GM23338 (cell line): ENCODE measurements at regions not wholly inside any gene's neighbourhood (a gene's known extent, or its start where the extent isn't known, plus 50 kb on each side); places are given as distances from the start of the nearest gene placed in this dataset.
"Not testable (repeated sequence)": the region's sequence is repeated elsewhere in the genome, so short reads cannot be mapped to it uniquely, and the experiment has no call there.

Source experiments
- ATAC-seq: fragments of 200-7000 bp; cut with Tn5 transposase; 3 replicates; pipeline ENCODE4 v1.9.1; 2020
- DNase-seq: peaks from one replicate; pipeline ENCODE4 v3.0.0-alpha.2; 2015; ENCODE audit warnings: low spot score
- H2AFZ ChIP-seq: fragments of 200-600 bp; sonication (generic); 2 replicates; pipeline ENCODE4 v1.8.0; 2016; ENCODE audit warnings: antibody characterized with exemption, mild to moderate bottlenecking, moderate library complexity
- H3F3A ChIP-seq: fragments of 200-600 bp; sonication (generic); replicated peaks from 2 replicates; pipeline ENCODE4 v1.8.0; 2017; ENCODE audit warnings: antibody characterized with exemption, mixed run types, low read depth
- H3K27ac ChIP-seq: fragments of 200-600 bp; sonication (generic); 2 replicates; pipeline ENCODE4 v1.6.1; 2016; ENCODE audit warnings: low read depth
- H3K27me3 ChIP-seq: fragments of 200-600 bp; sonication (generic); 2 replicates; pipeline ENCODE4 v1.8.0; 2016; ENCODE audit warnings: mild to moderate bottlenecking, mixed run types, moderate library complexity; ENCODE audit not compliant: insufficient read depth
- H3K36me3 ChIP-seq: fragments of 200-600 bp; sonication (generic); 2 replicates; pipeline ENCODE4 v1.8.0; 2016; ENCODE audit warnings: mild to moderate bottlenecking; ENCODE audit not compliant: insufficient read depth
- H3K4me1 ChIP-seq: fragments of 200-600 bp; sonication (generic); 2 replicates; pipeline ENCODE4 v1.8.0; 2016; ENCODE audit warnings: mild to moderate bottlenecking, moderate library complexity; ENCODE audit not compliant: insufficient read depth
- H3K4me2 ChIP-seq: fragments of 200-600 bp; sonication (generic); 2 replicates; pipeline ENCODE4 v1.7.1; 2017; ENCODE audit warnings: mixed run types
- H3K4me3 ChIP-seq: fragments of 200-600 bp; sonication (generic); 2 replicates; pipeline ENCODE4 v1.6.1; 2016; ENCODE audit warnings: mixed run types
- H3K79me2 ChIP-seq: fragments of 200-600 bp; sonication (generic); replicated peaks from 2 replicates; pipeline ENCODE4 v1.8.0; 2017; ENCODE audit warnings: mild to moderate bottlenecking; ENCODE audit not compliant: insufficient read depth
- H3K9me2 ChIP-seq: fragments of 200-600 bp; sonication (generic); 2 replicates; pipeline ENCODE4 v1.8.0; 2017; ENCODE audit not compliant: insufficient read depth
- H4K20me1 ChIP-seq: fragments of 200-600 bp; sonication (generic); replicated peaks from 2 replicates; pipeline ENCODE4 v1.8.0; 2017; ENCODE audit warnings: mild to moderate bottlenecking; ENCODE audit not compliant: insufficient read depth
- H3K27ac Mint-ChIP-seq: 2 replicates; pipeline ENCODE4 v1.8.0; 2020; ENCODE audit warnings: inconsistent platforms, mild to moderate bottlenecking, moderate library complexity, mixed read lengths
- H3K27me3 Mint-ChIP-seq: 3 replicates; pipeline ENCODE4 v1.8.0; 2022; ENCODE audit warnings: low read depth, mild to moderate bottlenecking, moderate library complexity, mixed read lengths, inconsistent platforms; ENCODE audit not compliant: insufficient read depth, poor library complexity
- H3K36me3 Mint-ChIP-seq: 3 replicates; pipeline ENCODE4 v1.8.0; 2021; ENCODE audit warnings: low read depth, mild to moderate bottlenecking, inconsistent platforms, moderate library complexity, mixed read lengths
- H3K4me1 Mint-ChIP-seq: 3 replicates; pipeline ENCODE4 v1.8.0; 2020; ENCODE audit warnings: mild to moderate bottlenecking, inconsistent platforms, mixed read lengths
- H3K4me3 Mint-ChIP-seq: 3 replicates; pipeline ENCODE4 v1.8.0; 2021; ENCODE audit warnings: moderate library complexity, mild to moderate bottlenecking, inconsistent platforms, mixed read lengths
- H3K9me3 Mint-ChIP-seq: 3 replicates; pipeline ENCODE4 v1.8.0; 2020; ENCODE audit warnings: moderate library complexity, mild to moderate bottlenecking, inconsistent platforms, mixed read lengths
- EZH2phosphoT487 ChIP-seq: fragments of 200-600 bp; sonication (generic); IDR thresholded peaks from one replicate; pipeline ENCODE4 v1.8.1; 2018; ENCODE audit warnings: antibody characterized with exemption; ENCODE audit not compliant: unreplicated experiment
- JUNB ChIP-seq: IDR thresholded peaks from one replicate; pipeline ENCODE4 v1.6.1; 2016; ENCODE audit warnings: antibody characterized with exemption; ENCODE audit not compliant: unreplicated experiment
- NANOG ChIP-seq: IDR thresholded peaks from 2 replicates; pipeline ENCODE4 v1.6.1; 2016; ENCODE audit warnings: antibody characterized with exemption, borderline replicate concordance
- POLR2AphosphoS5 ChIP-seq: IDR thresholded peaks from 2 replicates; pipeline ENCODE4 v1.6.1; 2016; ENCODE audit warnings: antibody characterized with exemption, low read depth
- STAT1 ChIP-seq: IDR thresholded peaks from one replicate; pipeline ENCODE4 v1.6.1; 2016; ENCODE audit warnings: antibody characterized with exemption; ENCODE audit not compliant: unreplicated experiment
- ZNF331 ChIP-seq: fragments of 250-450 bp; sonication (Bioruptor Pico); IDR thresholded peaks from 2 replicates; pipeline ENCODE4 v1.5.0; 2020; ENCODE audit warnings: low read depth, mild to moderate bottlenecking, moderate library complexity
- TF ChIP-seq, protein P1 (sequence below): IDR thresholded peaks from 2 replicates; pipeline ENCODE4 v1.6.1; 2016; ENCODE audit warnings: antibody characterized with exemption
- TF ChIP-seq, protein P2 (sequence below): IDR thresholded peaks from one replicate; pipeline ENCODE4 v1.6.1; 2018; ENCODE audit warnings: antibody characterized with exemption; ENCODE audit not compliant: unreplicated experiment
- TF ChIP-seq, protein P3 (sequence below), 2 experiments: fragments of 200-600 bp in 1 of 2; sonication (generic) in 1 of 2; conservative IDR thresholded peaks; 2 replicates each; pipeline versions ENCODE4 v1.5.1 to v1.6.1; 2016 to 2017; ENCODE audit warnings: antibody characterized with exemption in 2 of 2, low read depth in 2 of 2, mild to moderate bottlenecking in 2 of 2, moderate library complexity in 1 of 2

DNA sequence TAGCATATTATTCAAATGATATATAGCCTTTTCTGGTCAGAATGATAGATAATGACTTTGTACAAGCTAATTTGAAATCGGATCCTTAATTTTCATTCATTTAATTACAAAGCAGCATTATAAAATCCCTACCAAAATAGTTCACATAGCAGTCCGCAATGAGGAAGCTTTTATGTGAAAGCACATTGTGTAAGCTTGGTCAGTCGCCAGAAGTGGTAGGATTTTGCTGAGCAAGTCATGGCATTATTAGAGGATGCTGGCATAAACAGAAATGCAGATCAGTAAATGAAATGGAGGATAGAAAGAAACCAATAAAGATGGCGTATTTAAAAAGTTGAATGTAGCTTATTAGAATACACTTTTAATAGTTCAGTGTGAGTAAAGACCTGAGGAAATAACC is 93.2 kb upstream of the DIAPH2 start:
- ATAC-seq: no peak
- H3K4me1 ChIP-seq: no peaks in the 10 kb centered on the region
- no peaks in the 10 kb centered on the region for H3K27me3 ChIP-seq
- no peak overlapping the region for H3K4me3 ChIP-seq
- H3K4me2 ChIP-seq: no peak overlapping the region
- DNase-seq: no peak
- H3K9me2 ChIP-seq: no peaks in the 10 kb centered on the region
- no peaks in the 10 kb centered on the region for H3K79me2 ChIP-seq
- Mint-ChIP-seq H3K27ac (no peak overlapping the region), H3K27me3 (no peaks in the 10 kb centered on the region), H3K9me3 (no peaks in the 10 kb centered on the region), H3K36me3 (no peaks in the 10 kb centered on the region), H3K4me3 (no peak overlapping the region), H3K4me1 (no peaks in the 10 kb centered on the region)
- no peak overlapping the region for H2AFZ ChIP-seq
- no peaks in the 10 kb centered on the region for H4K20me1 ChIP-seq
- no peaks in the 10 kb centered on the region for H3F3A ChIP-seq
- TF ChIP-seq ZNF331 (CRISPR knock-in tag): no peak
- H3K27ac ChIP-seq: no peak overlapping the region
- no peaks in the 10 kb centered on the region for H3K36me3 ChIP-seq

DNA sequence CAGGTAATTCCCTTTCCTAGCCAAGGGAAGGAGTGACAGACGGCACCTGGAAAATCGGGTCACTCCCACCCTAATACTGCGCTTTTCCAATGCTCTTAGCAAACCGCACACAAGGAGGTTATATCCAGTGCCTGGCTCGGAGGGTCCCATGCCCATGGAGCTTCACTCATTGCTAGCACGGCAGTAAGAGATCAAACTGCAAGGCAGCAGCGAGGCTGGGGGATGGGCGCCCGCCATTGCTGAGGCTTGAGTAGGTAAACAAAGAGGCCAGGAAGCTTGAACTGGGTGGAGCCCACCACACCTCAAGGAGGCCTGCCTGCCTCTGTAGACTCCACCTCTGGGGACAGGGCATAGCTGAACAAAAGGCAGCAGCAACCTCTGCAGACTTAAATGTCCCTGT is 86.8 kb upstream of the DIAPH2 start:
- H3K4me3 Mint-ChIP-seq, H3K4me1 Mint-ChIP-seq, H3K4me2 ChIP-seq, H3K4me1 ChIP-seq, H3K27me3 ChIP-seq, H3K36me3 Mint-ChIP-seq, H3K79me2 ChIP-seq, H2AFZ ChIP-seq, H4K20me1 ChIP-seq, H3K9me2 ChIP-seq, H3K36me3 ChIP-seq, ATAC-seq, H3K27ac Mint-ChIP-seq, DNase-seq, H3K4me3 ChIP-seq, H3K27me3 Mint-ChIP-seq, H3F3A ChIP-seq, H3K27ac ChIP-seq: not testable (repeated sequence)
- H3K9me3 Mint-ChIP-seq: peaks cover 12% of the 10 kb centered on the region; the same call in 1 of the 3 replicates

DNA sequence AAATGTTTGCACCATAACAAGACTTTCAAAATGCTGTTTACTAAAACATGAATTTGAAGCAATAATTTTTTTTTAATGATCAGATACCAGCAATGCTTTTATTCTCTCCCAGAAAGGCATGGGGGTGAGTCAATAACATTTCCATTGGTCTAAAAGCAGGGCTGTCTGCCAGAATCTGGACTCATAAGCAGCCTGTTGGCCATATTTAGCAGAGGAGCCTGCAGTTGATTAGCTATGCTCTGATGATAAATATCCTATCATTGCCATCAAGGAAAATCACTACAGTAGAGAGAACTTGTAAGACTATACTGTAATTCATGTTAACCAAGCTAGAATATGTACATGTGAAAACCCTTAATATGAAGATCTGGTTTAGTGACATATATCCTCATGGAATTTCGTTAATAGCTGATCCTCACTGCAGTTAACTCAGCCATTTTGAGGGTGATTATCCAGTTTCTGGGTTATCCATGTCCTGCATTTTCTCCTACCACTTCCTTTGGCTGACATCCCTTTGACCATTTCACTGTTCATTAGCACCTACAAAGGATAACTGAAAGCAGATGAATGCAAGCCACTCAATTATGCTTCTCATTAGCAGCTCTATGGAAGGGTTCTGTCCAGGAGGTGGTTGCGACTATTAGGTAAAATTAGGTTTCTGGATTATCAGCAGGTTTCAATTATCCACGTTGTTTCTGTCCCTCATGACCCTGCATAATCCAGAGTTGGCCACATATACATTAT is 72.9 kb upstream of the DIAPH2 start:
- Histone ChIP-seq H3K4me2 (no peak overlapping the region), H3K27ac (no peak overlapping the region), H3F3A (no peaks in the 10 kb centered on the region), H3K9me2 (no peaks in the 10 kb centered on the region), H3K36me3 (no peaks in the 10 kb centered on the region), H4K20me1 (no peaks in the 10 kb centered on the region), H3K79me2 (no peaks in the 10 kb centered on the region), H3K4me1 (no peaks in the 10 kb centered on the region), H3K4me3 (no peak overlapping the region), H2AFZ (no peak overlapping the region), H3K27me3 (no peaks in the 10 kb centered on the region)
- no peaks in the 10 kb centered on the region for H3K9me3 Mint-ChIP-seq
- H3K27ac Mint-ChIP-seq: no peak overlapping the region
- no peaks in the 10 kb centered on the region for H3K27me3 Mint-ChIP-seq
- no peak for ATAC-seq
- no peaks in the 10 kb centered on the region for H3K4me1 Mint-ChIP-seq
- H3K36me3 Mint-ChIP-seq: no peaks in the 10 kb centered on the region
- no peak for DNase-seq
- H3K4me3 Mint-ChIP-seq: no peak overlapping the region
- TF ChIP-seq EZH2phosphoT487 (no peak), STAT1 (no peak), NANOG (no peak), JUNB (no peak), POLR2AphosphoS5 (no peak), ZNF331 (CRISPR knock-in tag) (no peak)
- TF ChIP-seq, protein P1, sequence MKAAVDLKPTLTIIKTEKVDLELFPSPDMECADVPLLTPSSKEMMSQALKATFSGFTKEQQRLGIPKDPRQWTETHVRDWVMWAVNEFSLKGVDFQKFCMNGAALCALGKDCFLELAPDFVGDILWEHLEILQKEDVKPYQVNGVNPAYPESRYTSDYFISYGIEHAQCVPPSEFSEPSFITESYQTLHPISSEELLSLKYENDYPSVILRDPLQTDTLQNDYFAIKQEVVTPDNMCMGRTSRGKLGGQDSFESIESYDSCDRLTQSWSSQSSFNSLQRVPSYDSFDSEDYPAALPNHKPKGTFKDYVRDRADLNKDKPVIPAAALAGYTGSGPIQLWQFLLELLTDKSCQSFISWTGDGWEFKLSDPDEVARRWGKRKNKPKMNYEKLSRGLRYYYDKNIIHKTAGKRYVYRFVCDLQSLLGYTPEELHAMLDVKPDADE: no peak
- TF ChIP-seq, protein P2, sequence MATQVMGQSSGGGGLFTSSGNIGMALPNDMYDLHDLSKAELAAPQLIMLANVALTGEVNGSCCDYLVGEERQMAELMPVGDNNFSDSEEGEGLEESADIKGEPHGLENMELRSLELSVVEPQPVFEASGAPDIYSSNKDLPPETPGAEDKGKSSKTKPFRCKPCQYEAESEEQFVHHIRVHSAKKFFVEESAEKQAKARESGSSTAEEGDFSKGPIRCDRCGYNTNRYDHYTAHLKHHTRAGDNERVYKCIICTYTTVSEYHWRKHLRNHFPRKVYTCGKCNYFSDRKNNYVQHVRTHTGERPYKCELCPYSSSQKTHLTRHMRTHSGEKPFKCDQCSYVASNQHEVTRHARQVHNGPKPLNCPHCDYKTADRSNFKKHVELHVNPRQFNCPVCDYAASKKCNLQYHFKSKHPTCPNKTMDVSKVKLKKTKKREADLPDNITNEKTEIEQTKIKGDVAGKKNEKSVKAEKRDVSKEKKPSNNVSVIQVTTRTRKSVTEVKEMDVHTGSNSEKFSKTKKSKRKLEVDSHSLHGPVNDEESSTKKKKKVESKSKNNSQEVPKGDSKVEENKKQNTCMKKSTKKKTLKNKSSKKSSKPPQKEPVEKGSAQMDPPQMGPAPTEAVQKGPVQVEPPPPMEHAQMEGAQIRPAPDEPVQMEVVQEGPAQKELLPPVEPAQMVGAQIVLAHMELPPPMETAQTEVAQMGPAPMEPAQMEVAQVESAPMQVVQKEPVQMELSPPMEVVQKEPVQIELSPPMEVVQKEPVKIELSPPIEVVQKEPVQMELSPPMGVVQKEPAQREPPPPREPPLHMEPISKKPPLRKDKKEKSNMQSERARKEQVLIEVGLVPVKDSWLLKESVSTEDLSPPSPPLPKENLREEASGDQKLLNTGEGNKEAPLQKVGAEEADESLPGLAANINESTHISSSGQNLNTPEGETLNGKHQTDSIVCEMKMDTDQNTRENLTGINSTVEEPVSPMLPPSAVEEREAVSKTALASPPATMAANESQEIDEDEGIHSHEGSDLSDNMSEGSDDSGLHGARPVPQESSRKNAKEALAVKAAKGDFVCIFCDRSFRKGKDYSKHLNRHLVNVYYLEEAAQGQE: no peak
- TF ChIP-seq, protein P3, sequence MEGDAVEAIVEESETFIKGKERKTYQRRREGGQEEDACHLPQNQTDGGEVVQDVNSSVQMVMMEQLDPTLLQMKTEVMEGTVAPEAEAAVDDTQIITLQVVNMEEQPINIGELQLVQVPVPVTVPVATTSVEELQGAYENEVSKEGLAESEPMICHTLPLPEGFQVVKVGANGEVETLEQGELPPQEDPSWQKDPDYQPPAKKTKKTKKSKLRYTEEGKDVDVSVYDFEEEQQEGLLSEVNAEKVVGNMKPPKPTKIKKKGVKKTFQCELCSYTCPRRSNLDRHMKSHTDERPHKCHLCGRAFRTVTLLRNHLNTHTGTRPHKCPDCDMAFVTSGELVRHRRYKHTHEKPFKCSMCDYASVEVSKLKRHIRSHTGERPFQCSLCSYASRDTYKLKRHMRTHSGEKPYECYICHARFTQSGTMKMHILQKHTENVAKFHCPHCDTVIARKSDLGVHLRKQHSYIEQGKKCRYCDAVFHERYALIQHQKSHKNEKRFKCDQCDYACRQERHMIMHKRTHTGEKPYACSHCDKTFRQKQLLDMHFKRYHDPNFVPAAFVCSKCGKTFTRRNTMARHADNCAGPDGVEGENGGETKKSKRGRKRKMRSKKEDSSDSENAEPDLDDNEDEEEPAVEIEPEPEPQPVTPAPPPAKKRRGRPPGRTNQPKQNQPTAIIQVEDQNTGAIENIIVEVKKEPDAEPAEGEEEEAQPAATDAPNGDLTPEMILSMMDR (conservative IDR thresholded peaks at IDR 0.05; ENCODE audit: low read depth in 2 of 2): no peak
